Neural cell (in vitro differentiated cells): ENCODE measurements at regions not wholly inside any gene's neighbourhood (a gene's known extent, or its start where the extent isn't known, plus 50 kb on each side); places are given as distances from the start of the nearest gene placed in this dataset.

ENCODE experiments used
- H2AFZ ChIP-seq: fragments of 200-600, 300-800 bp; sonication (generic), shearing (Covaris generic); 2 replicates; pipeline ENCODE4 v1.6.0; 2014; ENCODE audit warnings: low read depth, mild to moderate bottlenecking, antibody characterized with exemption, low read length, moderate library complexity
- H3F3A ChIP-seq: fragments of 200-600 bp; shearing (Covaris generic); 2 replicates; pipeline ENCODE4 v1.6.1; 2016; ENCODE audit warnings: mild to moderate bottlenecking, moderate library complexity, mixed read lengths, antibody characterized with exemption, low read length; ENCODE audit not compliant: insufficient read depth, poor library complexity, severe bottlenecking
- H3K27ac ChIP-seq: fragments of 200-600, 300-800 bp; sonication (generic), shearing (Covaris generic); 2 replicates; pipeline ENCODE4 v1.5.1; 2014; ENCODE audit warnings: mild to moderate bottlenecking, low read length, moderate library complexity
- H3K27me3 ChIP-seq: fragments of 300-800, 200-600 bp; sonication (generic), shearing (Covaris generic); 2 replicates; pipeline ENCODE4 v1.6.0; 2014; ENCODE audit warnings: mild to moderate bottlenecking, low read depth, low read length, moderate library complexity; ENCODE audit not compliant: insufficient read depth
- H3K36me3 ChIP-seq: fragments of 300-800, 200-600 bp; sonication (generic), shearing (Covaris generic); 2 replicates; pipeline ENCODE4 v1.5.1; 2014; ENCODE audit warnings: mild to moderate bottlenecking, antibody characterized with exemption, low read length, moderate library complexity; ENCODE audit not compliant: insufficient read depth
- H3K4me2 ChIP-seq: fragments of 300-800, 200-600 bp; sonication (generic), shearing (Covaris generic); 2 replicates; pipeline ENCODE4 v1.6.0; 2014; ENCODE audit warnings: mild to moderate bottlenecking, low read length
- H3K4me3 ChIP-seq: fragments of 300-800, 200-600 bp; sonication (generic), shearing (Covaris generic); 2 replicates; pipeline ENCODE4 v1.5.1; 2014; ENCODE audit warnings: mild to moderate bottlenecking, low read length, moderate library complexity
- H3K79me2 ChIP-seq: fragments of 200-600 bp; shearing (Covaris generic); replicated peaks from 2 replicates; pipeline ENCODE4 v1.6.0; 2014; ENCODE audit warnings: mild to moderate bottlenecking, low read length, moderate library complexity; ENCODE audit not compliant: insufficient read depth
- H3K9ac ChIP-seq: fragments of 300-800, 200-600 bp; sonication (generic), shearing (Covaris generic); 2 replicates; pipeline ENCODE4 v1.6.1; 2016; ENCODE audit warnings: mild to moderate bottlenecking, low read length, mixed read lengths
- H3K9me2 ChIP-seq: fragments of 200-600 bp; shearing (Covaris generic); 2 replicates; pipeline ENCODE4 v1.6.1; 2016; ENCODE audit warnings: mild to moderate bottlenecking, low read length, mixed read lengths; ENCODE audit not compliant: insufficient read depth
- H3K9me3 ChIP-seq: fragments of 200-600, 300-800 bp; sonication (generic), shearing (Covaris generic); 2 replicates; pipeline ENCODE4 v1.6.1; 2016; ENCODE audit warnings: mild to moderate bottlenecking, mixed run types, low read length, moderate library complexity, mixed read lengths
- H4K20me1 ChIP-seq: fragments of 200-600 bp; shearing (Covaris generic); 2 replicates; pipeline ENCODE4 v1.6.1; 2016; ENCODE audit warnings: mild to moderate bottlenecking, mixed run types; ENCODE audit not compliant: insufficient read depth
- CTCF ChIP-seq: fragments of 450-650 bp; IDR thresholded peaks from 2 replicates; pipeline ENCODE4 v1.5.1; 2014; ENCODE audit warnings: antibody characterized with exemption, mild to moderate bottlenecking, moderate library complexity; ENCODE audit not compliant: poor library complexity, severe bottlenecking
- EP300 ChIP-seq: fragments of 450-650 bp; conservative IDR thresholded peaks from 2 replicates; pipeline ENCODE4 v1.6.1; 2014; ENCODE audit warnings: antibody characterized with exemption, mild to moderate bottlenecking, moderate library complexity; ENCODE audit not compliant: poor library complexity, severe bottlenecking
- EZH2 ChIP-seq: fragments of 200-600, 300-800 bp; shearing (Covaris generic), sonication (generic); IDR thresholded peaks from 2 replicates; pipeline ENCODE4 v1.6.1; 2014; ENCODE audit warnings: antibody characterized with exemption, low read length, borderline replicate concordance, mild to moderate bottlenecking; ENCODE audit not compliant: insufficient read depth, poor library complexity, severe bottlenecking
- MXI1 ChIP-seq: fragments of 450-650 bp; conservative IDR thresholded peaks from 2 replicates; pipeline ENCODE4 v1.6.1; 2014; ENCODE audit warnings: antibody characterized with exemption, mild to moderate bottlenecking; ENCODE audit not compliant: poor library complexity, severe bottlenecking
- POLR2AphosphoS5 ChIP-seq: IDR thresholded peaks from 2 replicates; pipeline ENCODE4 v1.6.1; 2012
- RAD21 ChIP-seq: fragments of 450-650 bp; conservative IDR thresholded peaks from 2 replicates; pipeline ENCODE4 v1.6.1; 2014; ENCODE audit warnings: antibody characterized with exemption, mild to moderate bottlenecking, moderate library complexity
- REST ChIP-seq: IDR thresholded peaks from 2 replicates; pipeline ENCODE4 v1.6.1; 2012; ENCODE audit warnings: borderline replicate concordance
- SMC3 ChIP-seq: fragments of 450-650 bp; conservative IDR thresholded peaks from 2 replicates; pipeline ENCODE4 v1.6.1; 2014; ENCODE audit warnings: antibody characterized with exemption, mild to moderate bottlenecking, moderate library complexity; ENCODE audit not compliant: poor library complexity
- TAF1 ChIP-seq: IDR thresholded peaks from 2 replicates; pipeline ENCODE4 v1.6.1; 2012; ENCODE audit warnings: low read depth

- Histone ChIP-seq H3K36me3 (no peaks in the 10 kb centered on the region), H3F3A (no peaks in the 10 kb centered on the region), H4K20me1 (no peaks in the 10 kb centered on the region), H3K27ac (no peak overlapping the region), H3K9me2 (no peaks in the 10 kb centered on the region), H3K9me3 (no peaks in the 10 kb centered on the region), H3K9ac (no peak overlapping the region), H3K27me3 (no peaks in the 10 kb centered on the region), H3K4me2 (no peak overlapping the region), H3K4me3 (no peak overlapping the region), H2AFZ (no peak overlapping the region), H3K79me2 (no peaks in the 10 kb centered on the region)
- TF ChIP-seq REST (no peak), RAD21 (no peak)
Measured at GRCh38 chr4:178632415-178632814, 1190.2 kb upstream of the AGA start.

GRCh38 chr4:178633263-178633662 lies 1191.0 kb upstream of the AGA start:
- no peaks in the 10 kb centered on the region for H3K79me2 ChIP-seq
- no peak overlapping the region for H3K4me3 ChIP-seq
- H3K27ac ChIP-seq = no peak overlapping the region
- H3F3A ChIP-seq = no peaks in the 10 kb centered on the region
- H3K9ac ChIP-seq = no peak overlapping the region
- H2AFZ ChIP-seq = no peak overlapping the region
- no peaks in the 10 kb centered on the region for H3K27me3 ChIP-seq
- H3K9me2 ChIP-seq = no peaks in the 10 kb centered on the region
- H3K36me3 ChIP-seq = no peaks in the 10 kb centered on the region
- H3K9me3 ChIP-seq = no peaks in the 10 kb centered on the region
- TF ChIP-seq REST = no peak
- no peak for TF ChIP-seq RAD21
- TF ChIP-seq EP300 = no peak
- no peak for TF ChIP-seq CTCF
- no peak for TF ChIP-seq TAF1
- no peak for TF ChIP-seq MXI1
- TF ChIP-seq SMC3 = no peak
- TF ChIP-seq POLR2AphosphoS5 = no peak
- no peak for TF ChIP-seq EZH2
- no peaks in the 10 kb centered on the region for H4K20me1 ChIP-seq
- H3K4me2 ChIP-seq = no peak overlapping the region
